Activated CD8-positive, alpha-beta memory T cell treated with anti-CD3 and anti-CD28 coated beads, Interleukin-2, amount 10 ng/mL, durations not matched to agents 7 days and 5 days (primary cell): ENCODE measurements at regions not wholly inside any gene's neighbourhood (a gene's known extent, or its start where the extent isn't known, plus 50 kb on each side); places are given as distances from the start of the nearest gene placed in this dataset.

Experiments
- ATAC-seq: fragments of 150-1000 bp; cut with Tn5 transposase; one replicate; pipeline ENCODE4 v1.10.0; 2021; ENCODE audit warnings: moderate library complexity
- CTCF ChIA-PET: fragments of 350-600 bp; sonication (Branson Sonifier 250); formaldehyde crosslinking; loops from one replicate; lab custom pipeline; 2021; ENCODE audit warnings: antibody characterized with exemption; lab: Charles Lee
- DNase-seq: peaks from one replicate; pipeline ENCODE4 v3.0.0-alpha.2; 2020
- H3K27ac Mint-ChIP-seq: one replicate; pipeline ENCODE4 v1.8.0; 2021; ENCODE audit warnings: mild to moderate bottlenecking, mixed read lengths
- H3K27me3 Mint-ChIP-seq: one replicate; pipeline ENCODE4 v1.8.0; 2021; ENCODE audit warnings: mixed read lengths
- H3K36me3 Mint-ChIP-seq: one replicate; pipeline ENCODE4 v1.8.0; 2021; ENCODE audit warnings: mild to moderate bottlenecking, mixed read lengths
- H3K4me1 Mint-ChIP-seq: one replicate; pipeline ENCODE4 v1.8.0; 2021; ENCODE audit warnings: mixed read lengths
- H3K4me3 Mint-ChIP-seq: one replicate; pipeline ENCODE4 v1.8.0; 2021; ENCODE audit warnings: mild to moderate bottlenecking, moderate library complexity, mixed read lengths
- H3K9me3 Mint-ChIP-seq: one replicate; pipeline ENCODE4 v1.8.0; 2022; ENCODE audit warnings: low read depth, mixed read lengths

DNA sequence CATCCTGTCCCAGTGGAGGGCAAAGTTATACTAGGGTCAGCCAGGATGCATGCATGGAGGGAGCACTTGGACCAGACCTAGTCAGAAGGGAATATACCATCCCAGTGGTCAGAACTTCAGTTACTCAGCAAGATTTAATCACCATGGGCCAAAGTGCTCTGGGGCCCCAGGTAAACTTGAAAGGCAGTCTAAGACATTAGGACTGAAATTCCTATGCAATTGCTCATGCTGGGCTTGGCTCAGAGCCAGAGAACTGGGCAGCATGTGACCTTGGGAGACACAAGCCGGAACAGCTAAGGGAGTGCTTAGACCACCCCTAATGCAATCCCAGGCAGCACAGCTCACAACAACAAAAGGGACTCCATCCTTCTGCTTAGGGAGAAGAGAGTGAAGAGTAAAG, 401.3 kb downstream of the KCNJ3 start:
- H3K4me1 Mint-ChIP-seq = no peaks in the 10 kb centered on the region
- no peaks in the 10 kb centered on the region for H3K27me3 Mint-ChIP-seq
- no peak for ATAC-seq
- H3K36me3 Mint-ChIP-seq = no peaks in the 10 kb centered on the region
- H3K27ac Mint-ChIP-seq = no peak overlapping the region
- H3K9me3 Mint-ChIP-seq = peaks cover 10% of the 10 kb centered on the region
- H3K4me3 Mint-ChIP-seq = no peak overlapping the region
- DNase-seq = no peak
- CTCF ChIA-PET = no interaction called here

DNA sequence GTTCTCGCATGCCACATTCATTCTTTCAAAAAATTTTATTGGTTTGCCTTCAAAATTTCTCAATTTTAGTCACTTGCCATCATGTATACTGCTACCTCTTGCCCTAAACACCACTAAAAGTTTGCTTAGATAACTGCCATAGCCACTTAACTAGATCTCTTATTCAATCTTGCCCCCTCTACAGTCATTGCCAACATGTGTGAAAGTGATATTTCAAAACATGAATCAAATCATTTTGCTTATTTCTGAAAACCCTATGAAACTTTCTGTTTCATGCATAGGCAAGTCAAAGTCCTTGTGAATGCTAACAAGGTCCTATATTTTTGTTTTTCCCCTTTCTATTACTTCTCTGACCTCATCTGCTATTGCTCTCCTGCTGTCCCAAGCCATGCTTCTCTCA, 397.1 kb downstream of the KCNJ3 start:
- Mint-ChIP-seq H3K27me3 (no peaks in the 10 kb centered on the region), H3K9me3 (peaks cover 9% of the 10 kb centered on the region), H3K27ac (no peak overlapping the region), H3K36me3 (no peaks in the 10 kb centered on the region), H3K4me1 (no peaks in the 10 kb centered on the region), H3K4me3 (no peak overlapping the region)
- CTCF ChIA-PET = no interaction called here
- DNase-seq (no peak), ATAC-seq (no peak)

DNA sequence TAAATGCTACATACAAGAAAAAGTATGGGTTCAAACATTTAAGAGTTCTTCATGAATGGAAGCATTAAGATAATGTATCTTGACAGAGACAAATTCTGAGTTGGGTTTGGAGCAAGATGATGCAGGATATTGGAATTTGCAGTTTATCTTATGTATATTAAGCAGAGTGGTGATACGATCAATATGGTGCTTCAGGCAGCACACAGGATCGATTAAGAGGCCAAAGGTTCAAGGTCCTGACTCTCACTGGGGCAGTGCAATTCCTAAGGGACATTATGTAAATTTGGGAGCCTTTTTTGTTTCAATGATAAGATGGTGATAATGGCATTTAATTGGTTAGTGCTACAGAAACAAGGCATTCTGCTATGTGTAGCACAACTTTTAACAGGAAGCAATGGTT, 381.9 kb downstream of the KCNJ3 start:
- H3K27ac Mint-ChIP-seq = no peak overlapping the region
- no peaks in the 10 kb centered on the region for H3K36me3 Mint-ChIP-seq

DNA sequence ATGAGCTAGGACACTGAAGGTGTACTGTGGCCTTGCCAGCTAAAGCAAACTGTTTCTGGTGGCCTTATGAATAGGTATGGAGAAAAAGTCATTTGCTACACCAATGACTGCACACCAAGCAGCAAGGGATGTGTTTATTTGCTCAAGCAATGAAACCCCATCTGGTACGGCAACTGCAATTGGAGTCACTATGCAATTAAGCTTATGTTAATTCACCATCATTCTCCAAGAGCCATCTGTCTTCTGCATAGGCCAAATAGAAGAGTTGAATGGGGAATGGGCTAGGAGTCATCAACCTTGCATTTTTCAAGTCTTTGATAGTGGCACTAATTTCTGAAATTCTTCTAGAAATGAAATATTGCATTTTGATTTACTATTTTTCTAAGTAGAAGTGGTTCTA, 372.0 kb downstream of the KCNJ3 start:
- Mint-ChIP-seq H3K36me3 (no peaks in the 10 kb centered on the region), H3K4me1 (no peaks in the 10 kb centered on the region), H3K4me3 (no peak overlapping the region), H3K27me3 (no peaks in the 10 kb centered on the region), H3K9me3 (peaks cover 8% of the 10 kb centered on the region), H3K27ac (no peak overlapping the region)
- CTCF ChIA-PET = no interaction called here
- ATAC-seq (no peak), DNase-seq (no peak)

More for the DNA sequence above, 381.9 kb downstream of the KCNJ3 start:
- no peak for DNase-seq
- Mint-ChIP-seq H3K4me1 (no peaks in the 10 kb centered on the region), H3K9me3 (no peaks in the 10 kb centered on the region), H3K27me3 (no peaks in the 10 kb centered on the region), H3K4me3 (no peak overlapping the region)
- CTCF ChIA-PET = no interaction called here
- no peak for ATAC-seq

DNA sequence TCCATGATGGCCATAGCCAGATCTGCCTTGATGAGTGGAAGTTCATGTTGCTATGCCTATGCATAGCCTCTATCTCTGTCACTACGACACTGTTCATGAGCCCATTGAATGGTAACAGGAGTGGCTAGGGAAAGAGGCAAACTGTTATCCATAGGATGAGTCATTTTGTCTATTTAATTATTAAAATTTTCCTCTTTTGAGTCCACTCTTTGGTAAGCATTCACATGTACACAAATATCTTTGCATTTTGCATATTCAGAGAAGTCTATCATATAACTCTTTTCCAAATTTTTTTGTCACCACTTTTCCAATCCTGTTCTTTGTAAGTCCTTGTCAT, 364.4 kb downstream of the KCNJ3 start:
- Mint-ChIP-seq H3K27me3 (no peaks in the 10 kb centered on the region), H3K4me1 (no peaks in the 10 kb centered on the region), H3K36me3 (no peaks in the 10 kb centered on the region), H3K27ac (no peak overlapping the region), H3K9me3 (peaks cover 7% of the 10 kb centered on the region), H3K4me3 (no peak overlapping the region)
- CTCF ChIA-PET = no interaction called here
- no peak for DNase-seq
- no peak for ATAC-seq

DNA sequence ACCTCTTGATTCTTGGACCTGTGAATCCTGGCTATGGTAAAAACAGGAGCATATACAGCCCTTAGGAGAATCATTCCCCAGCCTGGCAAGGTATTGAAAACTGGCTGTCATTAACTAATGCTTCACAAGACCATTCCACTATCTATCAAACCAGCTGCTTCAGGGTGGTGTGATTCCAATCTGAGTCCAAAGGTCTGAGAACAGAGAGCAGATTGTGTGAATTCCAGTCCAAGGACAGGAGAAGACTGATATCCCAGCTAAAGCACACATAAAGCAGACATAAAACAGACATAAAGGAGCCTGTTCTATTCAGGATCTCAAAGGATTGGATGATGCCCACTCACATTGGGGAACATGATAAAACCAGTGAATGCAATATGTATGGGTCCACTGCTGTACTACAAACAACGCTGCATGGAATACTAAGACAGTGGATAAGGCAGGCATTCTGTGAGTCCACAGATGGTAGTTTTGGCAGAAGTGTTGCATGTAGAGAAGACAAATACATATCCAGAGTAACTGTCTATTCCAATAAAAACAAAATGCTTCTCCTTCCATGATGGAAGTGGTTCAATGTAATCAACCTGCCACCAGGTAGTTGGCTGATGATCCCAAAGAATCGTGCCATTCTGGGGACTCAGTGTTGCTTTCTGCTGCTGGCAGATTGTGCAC, 363.9 kb downstream of the KCNJ3 start:
- Mint-ChIP-seq H3K36me3 (no peaks in the 10 kb centered on the region), H3K9me3 (peaks cover 7% of the 10 kb centered on the region)

DNA sequence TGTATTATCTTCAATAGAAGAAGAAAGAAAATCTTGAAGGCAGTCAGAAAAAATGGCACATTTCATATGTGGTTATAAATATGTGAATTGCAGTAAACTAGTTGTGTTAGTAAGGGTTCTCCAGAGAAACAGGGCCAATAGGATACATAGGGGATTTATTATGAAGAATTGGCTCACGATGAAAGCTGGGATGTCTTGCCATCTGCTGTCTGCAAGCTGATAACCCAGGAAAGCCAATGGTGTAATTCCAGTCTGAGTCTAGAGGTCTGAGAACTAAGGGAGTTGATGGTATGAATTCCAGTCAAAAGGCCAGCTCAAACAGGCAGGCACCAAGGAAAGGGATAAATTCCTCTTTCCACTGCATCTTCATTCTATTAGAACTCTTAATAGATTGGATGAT, 362.4 kb downstream of the KCNJ3 start:
- H3K27me3 Mint-ChIP-seq = no peaks in the 10 kb centered on the region
- no peak for DNase-seq
- CTCF ChIA-PET = no interaction called here
- H3K27ac Mint-ChIP-seq = no peak overlapping the region
- no peak for ATAC-seq
- H3K4me1 Mint-ChIP-seq = no peaks in the 10 kb centered on the region
- H3K9me3 Mint-ChIP-seq = peaks cover 8% of the 10 kb centered on the region
- H3K36me3 Mint-ChIP-seq = no peaks in the 10 kb centered on the region
- H3K4me3 Mint-ChIP-seq = no peak overlapping the region

More for the DNA sequence above, 363.9 kb downstream of the KCNJ3 start:
- DNase-seq (no peak), ATAC-seq (no peak)
- H3K4me1 Mint-ChIP-seq = no peaks in the 10 kb centered on the region
- H3K27me3 Mint-ChIP-seq = no peaks in the 10 kb centered on the region
- CTCF ChIA-PET = no interaction called here
- no peak overlapping the region for H3K27ac Mint-ChIP-seq
- H3K4me3 Mint-ChIP-seq = no peak overlapping the region

DNA sequence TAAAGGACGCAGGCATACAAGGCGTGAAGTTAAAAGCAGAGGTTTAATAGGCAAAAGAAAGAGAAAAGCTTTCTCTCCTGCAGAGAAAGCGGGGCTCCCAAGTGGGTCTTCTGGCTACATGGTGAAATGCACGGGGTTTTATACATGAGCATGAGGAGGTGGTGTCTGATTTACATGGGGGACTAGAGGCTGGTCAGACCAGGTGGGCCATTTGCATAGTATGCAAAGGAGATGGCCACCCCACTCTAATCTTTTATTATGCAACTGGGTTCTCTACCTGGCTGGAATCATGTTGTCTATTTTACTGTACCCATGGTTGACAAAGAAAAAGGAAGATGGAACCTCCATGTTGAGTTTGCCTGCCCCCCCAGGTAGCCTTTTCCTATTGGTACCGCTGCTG, 356.2 kb downstream of the KCNJ3 start:
- CTCF ChIA-PET = no interaction called here
- no peaks in the 10 kb centered on the region for H3K27me3 Mint-ChIP-seq

DNA sequence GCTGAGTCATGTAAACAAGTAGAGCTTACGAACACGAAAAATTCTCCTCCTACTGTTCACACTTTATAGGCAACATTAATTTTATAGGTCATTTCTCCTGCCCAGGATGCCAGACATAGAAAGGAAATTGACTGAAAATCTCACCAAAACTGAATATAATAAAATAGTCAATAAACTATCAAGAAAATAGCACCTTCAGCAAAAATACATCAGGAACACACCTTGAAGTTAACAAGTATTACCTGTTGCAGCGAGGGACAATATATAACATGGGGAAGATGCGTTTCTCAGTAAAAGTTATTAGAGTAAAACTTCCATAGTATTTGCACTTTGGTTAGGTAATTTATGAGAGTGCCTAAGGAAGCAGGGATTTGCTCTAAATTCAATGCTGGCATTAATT, 344.6 kb downstream of the KCNJ3 start:
- Mint-ChIP-seq H3K36me3 (no peaks in the 10 kb centered on the region), H3K27ac (no peak overlapping the region), H3K9me3 (peaks cover 4% of the 10 kb centered on the region), H3K4me1 (no peaks in the 10 kb centered on the region), H3K4me3 (no peak overlapping the region), H3K27me3 (no peaks in the 10 kb centered on the region)
- DNase-seq = no peak
- no peak for ATAC-seq
- CTCF ChIA-PET = no interaction called here

More for the DNA sequence above, 356.2 kb downstream of the KCNJ3 start:
- peaks cover 14% of the 10 kb centered on the region for H3K9me3 Mint-ChIP-seq
- H3K36me3 Mint-ChIP-seq = no peaks in the 10 kb centered on the region
- ATAC-seq = no peak
- DNase-seq = no peak
- H3K4me1 Mint-ChIP-seq = no peaks in the 10 kb centered on the region
- no peak overlapping the region for H3K27ac Mint-ChIP-seq
- H3K4me3 Mint-ChIP-seq = no peak overlapping the region

DNA sequence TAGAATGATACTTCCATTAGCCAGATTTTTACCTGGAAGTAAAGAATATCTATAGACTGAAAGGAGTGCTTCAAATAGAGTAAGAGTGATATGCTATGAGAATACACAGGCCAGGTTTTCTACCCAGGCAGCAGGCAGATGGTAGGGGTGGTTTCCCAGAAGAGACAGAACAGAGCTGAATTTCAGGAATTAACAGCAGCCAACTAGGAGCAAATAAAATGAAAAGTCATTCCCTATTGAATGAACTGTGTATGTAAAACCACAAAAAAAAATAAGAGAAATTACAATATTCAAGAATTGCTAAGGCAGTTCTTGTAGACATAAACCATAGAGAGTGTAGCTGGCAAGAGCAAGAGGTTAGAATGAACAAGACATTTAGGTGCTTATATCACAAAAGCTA, 336.8 kb downstream of the KCNJ3 start:
- H3K27me3 Mint-ChIP-seq = no peaks in the 10 kb centered on the region
- no peak overlapping the region for H3K27ac Mint-ChIP-seq
- no peaks in the 10 kb centered on the region for H3K4me1 Mint-ChIP-seq
- H3K36me3 Mint-ChIP-seq = no peaks in the 10 kb centered on the region
- H3K9me3 Mint-ChIP-seq = peaks cover 3% of the 10 kb centered on the region
- H3K4me3 Mint-ChIP-seq = no peak overlapping the region
- CTCF ChIA-PET = no interaction called here
- no peak for DNase-seq
- no peak for ATAC-seq

DNA sequence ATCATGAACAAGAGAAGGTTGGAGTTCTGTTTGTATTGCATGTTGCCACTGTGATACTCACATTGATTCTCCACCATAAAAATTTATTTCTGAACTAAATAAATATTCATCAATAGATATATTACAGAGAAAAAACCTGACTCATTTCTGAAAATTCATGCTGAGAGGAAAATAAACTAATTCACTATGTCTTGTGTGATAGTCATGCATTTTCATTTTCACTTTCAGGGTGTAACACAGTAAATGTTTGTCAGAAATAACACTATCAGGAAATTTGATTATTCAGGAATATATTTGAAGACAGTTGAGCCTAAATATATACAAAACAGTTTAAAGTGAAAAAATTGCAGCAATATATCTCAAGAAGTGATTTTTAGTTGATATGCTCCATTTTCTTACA, 335.2 kb downstream of the KCNJ3 start:
- no peaks in the 10 kb centered on the region for H3K36me3 Mint-ChIP-seq
- CTCF ChIA-PET = no interaction called here
- H3K4me1 Mint-ChIP-seq = no peaks in the 10 kb centered on the region
- H3K4me3 Mint-ChIP-seq = no peak overlapping the region
- H3K27me3 Mint-ChIP-seq = no peaks in the 10 kb centered on the region
- ATAC-seq = no peak
- no peak for DNase-seq
- no peak overlapping the region for H3K27ac Mint-ChIP-seq
- peaks cover 9% of the 10 kb centered on the region for H3K9me3 Mint-ChIP-seq

DNA sequence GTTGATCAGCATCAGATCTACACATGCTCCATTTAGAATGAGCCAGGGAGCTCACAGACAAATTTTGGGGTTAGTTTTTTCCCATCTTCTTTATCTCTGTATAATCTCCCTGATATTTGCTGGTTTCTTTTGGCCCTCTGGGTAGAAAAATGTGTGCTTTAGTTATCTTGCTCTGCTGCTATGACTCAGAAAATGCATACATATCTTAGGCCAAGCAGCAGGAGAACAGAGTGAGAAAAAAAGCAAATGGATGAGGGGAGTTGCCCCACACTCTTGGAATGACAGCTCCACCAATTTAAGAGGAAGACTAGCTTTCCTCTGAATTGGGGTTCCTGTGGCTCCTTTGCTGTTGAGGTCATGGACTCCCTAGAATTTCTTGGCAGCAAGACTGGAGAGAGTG, 331.8 kb downstream of the KCNJ3 start:
- ATAC-seq (no peak), DNase-seq (no peak)
- Mint-ChIP-seq H3K27ac (no peak overlapping the region), H3K27me3 (no peaks in the 10 kb centered on the region), H3K36me3 (no peaks in the 10 kb centered on the region), H3K4me1 (no peaks in the 10 kb centered on the region), H3K9me3 (peaks cover 11% of the 10 kb centered on the region), H3K4me3 (no peak overlapping the region)
- CTCF ChIA-PET = no interaction called here

DNA sequence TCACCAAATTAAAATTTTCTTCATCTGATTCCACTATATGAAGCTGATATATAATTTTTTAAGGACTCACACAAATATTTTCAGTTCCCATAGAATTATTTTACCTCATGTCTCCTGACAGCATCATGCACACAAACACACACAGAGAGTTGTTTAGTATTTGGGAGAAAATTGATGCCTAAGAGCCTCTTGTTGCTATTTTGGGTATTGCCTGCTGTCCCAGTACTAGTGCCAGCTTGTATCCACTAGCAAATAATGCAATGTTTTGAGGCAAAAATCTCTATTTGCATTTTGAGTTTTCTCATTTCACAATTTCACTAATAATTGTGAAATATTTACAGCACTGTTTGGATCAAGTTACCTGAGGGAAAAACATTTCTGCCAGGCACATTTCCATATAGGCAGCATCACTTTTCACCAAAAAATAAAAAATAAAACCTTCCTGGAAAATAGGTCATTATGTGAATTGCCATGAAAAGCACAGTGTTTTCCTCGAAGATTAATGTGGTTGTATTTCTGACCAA, 328.2 kb downstream of the KCNJ3 start:
- no peak for DNase-seq
- Mint-ChIP-seq H3K4me3 (no peak overlapping the region), H3K9me3 (peaks cover 11% of the 10 kb centered on the region), H3K4me1 (no peaks in the 10 kb centered on the region), H3K27ac (no peak overlapping the region), H3K36me3 (no peaks in the 10 kb centered on the region), H3K27me3 (no peaks in the 10 kb centered on the region)
- CTCF ChIA-PET = no interaction called here
- no peak for ATAC-seq

DNA sequence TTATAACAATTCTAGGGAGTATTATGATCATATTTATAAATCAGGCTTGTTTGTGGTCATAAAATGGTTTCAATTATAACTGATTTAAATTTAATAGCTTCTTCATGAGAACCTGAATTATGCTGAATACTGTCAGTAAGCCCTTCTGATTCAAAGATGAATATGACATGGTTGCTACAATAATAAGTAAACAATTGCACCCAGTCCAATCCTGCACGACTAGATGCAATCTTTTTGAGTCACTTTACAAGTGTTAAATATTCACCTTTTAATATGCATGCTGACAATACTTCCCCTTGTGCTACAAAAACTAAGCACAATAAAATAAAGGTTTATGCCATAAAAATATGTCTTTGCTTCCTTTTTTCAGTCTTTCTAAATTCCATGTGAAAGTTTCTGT, 325.2 kb downstream of the KCNJ3 start:
- H3K27me3 Mint-ChIP-seq = no peaks in the 10 kb centered on the region
- H3K27ac Mint-ChIP-seq = no peak overlapping the region
- no peaks in the 10 kb centered on the region for H3K4me1 Mint-ChIP-seq
- H3K4me3 Mint-ChIP-seq = no peak overlapping the region
- CTCF ChIA-PET = no interaction called here
- no peaks in the 10 kb centered on the region for H3K36me3 Mint-ChIP-seq
- no peak for ATAC-seq
- peaks cover 2% of the 10 kb centered on the region for H3K9me3 Mint-ChIP-seq
- DNase-seq = no peak

DNA sequence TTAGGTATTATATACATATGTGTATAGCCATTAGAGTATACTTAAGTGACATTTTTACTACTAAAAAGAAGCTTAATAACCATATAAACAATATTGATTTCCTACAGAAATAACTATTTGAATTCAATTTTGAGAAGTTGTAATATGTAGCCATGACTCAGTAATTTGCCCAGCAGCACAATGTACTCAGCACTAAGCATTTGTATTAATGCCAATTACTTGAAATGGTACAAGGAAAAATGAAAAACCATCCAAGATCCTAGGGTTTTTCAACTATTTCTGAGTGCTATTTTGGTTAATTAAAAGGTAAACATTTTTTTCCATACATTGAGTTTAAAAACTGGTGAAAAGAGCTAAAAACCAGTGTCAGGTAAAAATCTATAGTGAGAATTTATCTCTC, 324.0 kb downstream of the KCNJ3 start:
- no peaks in the 10 kb centered on the region for H3K36me3 Mint-ChIP-seq
- CTCF ChIA-PET = no interaction called here
- ATAC-seq (no peak), DNase-seq (no peak)
- no peaks in the 10 kb centered on the region for H3K9me3 Mint-ChIP-seq
- H3K4me3 Mint-ChIP-seq = no peak overlapping the region
- H3K27me3 Mint-ChIP-seq = no peaks in the 10 kb centered on the region
- H3K4me1 Mint-ChIP-seq = no peaks in the 10 kb centered on the region
- H3K27ac Mint-ChIP-seq = no peak overlapping the region
